ENCODE measurements at regions not wholly inside any gene's neighbourhood (a gene's known extent, or its start where the extent isn't known, plus 50 kb on each side); places are given as distances from the start of the nearest gene placed in this dataset.
"Not testable (repeated sequence)": the region's sequence is repeated elsewhere in the genome, so short reads cannot be mapped to it uniquely, and the experiment has no call there.

GRCh38 chr7:63856466-63856865, 142.2 kb upstream of the ZNF722 start:
- CTCF ChIA-PET, result not testable (repeated sequence)

DNA sequence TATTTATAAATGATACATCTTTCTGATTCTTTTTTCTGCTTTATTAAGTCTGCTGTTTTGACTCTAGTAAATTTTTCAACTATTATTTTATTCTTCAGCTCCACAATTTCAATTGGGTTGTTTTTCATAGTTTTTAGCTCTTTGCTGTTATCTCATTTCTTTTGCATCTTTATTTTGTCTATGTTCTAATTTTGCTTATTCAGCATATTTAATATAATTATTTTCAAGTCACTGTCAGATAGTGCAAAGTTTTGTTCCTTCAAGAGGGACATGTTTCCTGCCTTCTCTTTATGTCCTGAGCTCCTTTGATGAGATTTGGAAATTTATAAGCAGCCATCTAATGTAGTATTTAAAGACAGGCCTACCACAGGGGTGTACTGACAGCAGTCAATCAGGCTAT, 131.5 kb upstream of the ZNF722 start:
- CTCF ChIA-PET, result no interaction called here
- DNase-seq (ENCODE audit: extremely low spot score), result no peak
- TF ChIP-seq ARNT (IDR thresholded peaks at IDR 0.05), result no peak
- TF ChIP-seq TARDBP (IDR thresholded peaks at IDR 0.05), result no peak
- TF ChIP-seq ELF4 (IDR thresholded peaks at IDR 0.05), result no peak
- TF ChIP-seq SP1 (IDR thresholded peaks at IDR 0.05), result no peak
- no peak for TF ChIP-seq SUZ12 (IDR thresholded peaks at IDR 0.05)
- TF ChIP-seq LEF1 (IDR thresholded peaks at IDR 0.05; ENCODE audit: borderline replicate concordance), result no peak
- no peak for TF ChIP-seq ZNF384 (IDR thresholded peaks at IDR 0.05)
- POLR2A ChIA-PET, result no interaction called here

More at GRCh38 chr7:63856466-63856865, 142.2 kb upstream of the ZNF722 start:
- POLR2A ChIA-PET; DNase-seq (ENCODE audit: extremely low spot score): not testable (repeated sequence)

GRCh38 chr7:63874242-63874641, 124.4 kb upstream of the ZNF722 start:
- CTCF ChIA-PET; POLR2A ChIA-PET; DNase-seq (ENCODE audit: extremely low spot score): not testable (repeated sequence)

DNA sequence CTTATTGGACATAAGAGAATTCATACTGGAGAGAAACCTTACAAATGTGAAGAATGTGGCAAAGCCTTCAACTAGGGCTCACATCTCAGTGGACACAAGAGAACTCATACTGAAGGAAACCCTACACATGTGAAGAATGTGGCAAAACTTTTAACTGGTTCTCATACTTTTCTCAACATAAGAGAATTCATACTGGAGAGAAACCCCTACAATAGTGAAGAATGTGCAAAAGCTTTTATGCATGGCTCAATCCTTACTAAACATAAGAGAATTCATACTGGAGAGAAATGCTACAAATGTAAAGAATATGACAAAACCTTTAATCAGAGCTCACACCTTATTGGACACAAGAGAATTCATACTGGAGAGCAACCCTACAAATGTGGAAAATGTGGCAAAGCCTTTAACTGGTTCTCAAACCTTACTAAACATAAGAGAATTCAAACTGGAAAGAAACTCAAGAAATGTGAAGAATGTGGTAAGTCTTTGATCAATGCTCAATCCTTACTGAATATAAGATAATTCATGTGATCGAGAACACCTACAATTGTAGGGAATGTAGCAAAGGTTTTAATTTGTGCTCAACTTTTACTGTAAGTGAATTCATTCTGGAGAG, 121.8 kb upstream of the ZNF722 start:
- no peak for TF ChIP-seq SP1 (IDR thresholded peaks at IDR 0.05)
- TF ChIP-seq ELF4 (IDR thresholded peaks at IDR 0.05), result no peak
- no peak for TF ChIP-seq LEF1 (IDR thresholded peaks at IDR 0.05; ENCODE audit: borderline replicate concordance)
- TF ChIP-seq HDGF (IDR thresholded peaks at IDR 0.05; ENCODE audit: borderline replicate concordance), result no peak
- TF ChIP-seq FOXK2 (IDR thresholded peaks at IDR 0.05), result no peak
- no peak for TF ChIP-seq L3MBTL2 (conservative IDR thresholded peaks at IDR 0.05)
- CTCF ChIA-PET, result no interaction called here
- POLR2A ChIA-PET, result no interaction called here
- DNase-seq (ENCODE audit: extremely low spot score), result no peak

DNA sequence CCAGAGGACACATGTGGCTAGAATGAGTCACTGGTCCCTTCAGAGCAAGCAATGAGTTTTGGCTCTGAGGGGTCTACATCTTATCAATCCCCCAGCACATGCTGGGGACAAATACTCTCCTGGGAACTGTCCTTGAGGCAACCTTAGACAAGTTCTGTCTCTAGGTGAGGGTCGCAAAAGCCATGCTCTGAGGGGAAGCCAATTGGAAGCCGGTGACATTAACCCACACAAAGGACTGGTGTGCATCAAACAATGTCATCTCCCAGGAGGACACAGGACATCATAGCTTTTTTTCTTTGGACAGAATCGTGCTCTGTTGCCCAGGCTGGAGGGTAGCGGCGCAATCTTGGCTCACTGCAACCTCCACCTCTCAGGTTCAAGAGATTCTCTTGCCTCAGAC, 111.6 kb upstream of the ZNF722 start:
- no peak for DNase-seq (ENCODE audit: extremely low spot score)
- POLR2A ChIA-PET, result no interaction called here
- TF ChIP-seq FOXK2 (IDR thresholded peaks at IDR 0.05) (no peak), HDGF (IDR thresholded peaks at IDR 0.05; ENCODE audit: borderline replicate concordance) (no peak), SUZ12 (IDR thresholded peaks at IDR 0.05) (no peak), FOXM1 (IDR thresholded peaks at IDR 0.05; ENCODE audit: borderline replicate concordance) (no peak), FOXA1 (IDR thresholded peaks at IDR 0.05) (no peak), TARDBP (IDR thresholded peaks at IDR 0.05) (no peak), L3MBTL2 (conservative IDR thresholded peaks at IDR 0.05) (no peak), ZNF384 (IDR thresholded peaks at IDR 0.05) (no peak), ELF4 (IDR thresholded peaks at IDR 0.05) (no peak), PKNOX1 (IDR thresholded peaks at IDR 0.05) (no peak), NFRKB (IDR thresholded peaks at IDR 0.05) (no peak), LEF1 (IDR thresholded peaks at IDR 0.05; ENCODE audit: borderline replicate concordance) (no peak), SP1 (IDR thresholded peaks at IDR 0.05) (no peak), ARNT (IDR thresholded peaks at IDR 0.05) (no peak), CTBP1 (IDR thresholded peaks at IDR 0.05; ENCODE audit: borderline replicate concordance) (no peak)
- CTCF ChIA-PET, result no interaction called here

DNA sequence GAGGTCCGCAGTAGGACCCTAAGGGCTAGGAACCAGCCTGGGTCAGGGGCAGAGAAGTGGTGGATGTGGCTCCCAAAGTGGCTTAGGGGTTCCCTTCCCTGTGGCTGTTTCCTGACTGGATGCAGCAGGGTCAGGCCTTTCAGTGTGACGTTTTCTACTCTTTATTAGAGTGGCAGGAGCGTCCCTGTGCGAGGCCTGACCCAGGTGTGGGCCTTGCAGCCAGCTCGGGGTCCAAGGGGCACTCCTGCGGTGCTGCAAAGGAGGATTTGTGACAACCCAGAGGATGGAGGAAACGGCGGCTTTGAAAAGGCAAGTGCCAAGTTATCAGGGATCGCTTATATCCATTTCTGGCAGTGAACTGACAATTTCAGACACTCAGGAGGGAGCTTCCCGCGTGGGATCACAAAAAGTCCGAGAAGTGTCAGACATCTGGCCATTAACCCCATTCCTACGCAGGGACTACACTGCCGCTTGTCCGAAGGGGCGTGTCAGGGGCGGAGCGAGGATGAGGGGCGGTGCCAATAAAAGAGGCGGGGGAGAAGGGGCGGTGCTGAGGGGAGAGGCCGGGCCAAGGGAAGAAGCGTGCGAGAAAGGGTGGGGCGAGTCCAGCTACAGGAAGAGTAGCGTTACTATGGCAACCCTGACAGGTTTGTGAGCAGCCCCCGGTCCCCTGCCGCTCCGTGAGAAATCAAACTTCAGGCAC, 98.8 kb upstream of the ZNF722 start:
- TF ChIP-seq NFRKB (IDR thresholded peaks at IDR 0.05) (no peak), FOXA1 (IDR thresholded peaks at IDR 0.05) (no peak), BHLHE40 (IDR thresholded peaks at IDR 0.05; ENCODE audit: borderline replicate concordance) (no peak), FOXK2 (IDR thresholded peaks at IDR 0.05) (no peak), SP1 (IDR thresholded peaks at IDR 0.05) (no peak), FOXM1 (IDR thresholded peaks at IDR 0.05; ENCODE audit: borderline replicate concordance) (no peak), ARNT (IDR thresholded peaks at IDR 0.05) (no peak), ZNF384 (IDR thresholded peaks at IDR 0.05) (no peak), PKNOX1 (IDR thresholded peaks at IDR 0.05) (no peak), HDGF (IDR thresholded peaks at IDR 0.05; ENCODE audit: borderline replicate concordance) (no peak)
- ChIA-PET CTCF (no interaction called here), POLR2A (no interaction called here)
- DNase-seq (ENCODE audit: extremely low spot score), result peak; percentile 9

DNA sequence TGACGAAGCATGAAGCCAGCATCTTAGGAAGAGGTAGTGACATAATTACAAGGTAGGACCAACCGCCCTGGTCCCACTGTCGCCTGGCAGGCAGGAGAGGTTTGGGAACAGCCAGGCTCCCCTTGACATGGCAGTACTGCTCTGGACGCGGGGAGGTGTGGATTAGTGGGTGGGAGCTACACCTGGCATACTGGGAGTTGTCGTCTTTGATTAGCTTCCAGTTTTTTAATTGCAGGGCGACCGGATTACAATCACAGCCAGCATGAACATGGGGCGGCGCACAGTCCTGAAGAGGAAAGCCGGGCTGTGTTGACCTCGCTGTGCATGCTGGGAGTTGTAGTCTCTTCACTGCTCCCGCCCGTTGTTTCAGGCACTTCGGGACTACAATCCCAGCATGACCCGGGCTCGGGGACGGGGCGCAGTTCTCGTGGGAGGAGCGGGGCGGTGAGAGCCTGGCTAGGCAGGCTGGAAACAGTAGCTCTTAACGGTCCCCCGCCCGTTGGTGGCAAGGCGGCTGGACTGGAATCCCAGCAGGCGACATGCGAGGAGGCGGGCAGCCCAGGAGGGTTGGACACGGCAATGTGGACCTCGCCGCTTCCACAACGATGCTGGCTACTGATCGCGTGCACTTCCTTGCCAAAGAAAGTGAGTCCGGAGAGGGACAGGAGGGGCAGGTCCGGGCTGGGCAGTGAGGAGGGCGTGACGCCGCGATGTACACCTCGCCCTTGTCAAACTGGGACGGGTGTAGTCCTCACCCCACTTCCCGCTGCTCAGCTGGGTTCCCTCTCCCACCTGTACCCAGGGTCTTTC, 98.0 kb upstream of the ZNF722 start:
- POLR2A ChIA-PET, result no interaction called here
- TF ChIP-seq NFRKB (IDR thresholded peaks at IDR 0.05) (no peak), BHLHE40 (IDR thresholded peaks at IDR 0.05; ENCODE audit: borderline replicate concordance) (no peak), FOXM1 (IDR thresholded peaks at IDR 0.05; ENCODE audit: borderline replicate concordance) (no peak), ZNF384 (IDR thresholded peaks at IDR 0.05) (no peak), ELF4 (IDR thresholded peaks at IDR 0.05) (no peak), PKNOX1 (IDR thresholded peaks at IDR 0.05) (no peak), HDGF (IDR thresholded peaks at IDR 0.05; ENCODE audit: borderline replicate concordance) (no peak), SP1 (IDR thresholded peaks at IDR 0.05) (no peak), ARNT (IDR thresholded peaks at IDR 0.05) (no peak)
- DNase-seq (ENCODE audit: extremely low spot score), result peak; percentile 6
- CTCF ChIA-PET, result no interaction called here

- POLR2A ChIA-PET; CTCF ChIA-PET; DNase-seq (ENCODE audit: extremely low spot score): not testable (repeated sequence)
Measured at GRCh38 chr7:63901204-63901506, 97.5 kb upstream of the ZNF722 start.

Measured in HEK293T (cell line).